DND-41 (cell line): ENCODE measurements at regions not wholly inside any gene's neighbourhood (a gene's known extent, or its start where the extent isn't known, plus 50 kb on each side); places are given as distances from the start of the nearest gene placed in this dataset.

ENCODE experiments used
- ATAC-seq: fragments of 200-7000 bp; cut with Tn5 transposase; 3 replicates; pipeline ENCODE4 v1.9.1; 2021; ENCODE audit warnings: low read depth; ENCODE audit not compliant: insufficient read depth
- DNase-seq: peaks from one replicate; pipeline ENCODE4 v3.0.0-alpha.2; 2020
- H2AFZ ChIP-seq: 2 replicates; pipeline ENCODE4 v1.6.0; 2012; ENCODE audit warnings: low read depth, low read length
- H3K27ac ChIP-seq: 2 replicates; pipeline ENCODE4 v1.5.1; 2012; ENCODE audit warnings: low read length, inconsistent platforms
- H3K27me3 ChIP-seq: fragments of 200-600 bp; sonication (generic); 2 replicates; pipeline ENCODE4 v1.6.0; 2012; ENCODE audit warnings: low read length, mild to moderate bottlenecking, inconsistent platforms; ENCODE audit not compliant: insufficient read depth, poor library complexity
- H3K36me3 ChIP-seq: 2 replicates; pipeline ENCODE4 v1.5.1; 2012; ENCODE audit warnings: low read length, inconsistent platforms; ENCODE audit not compliant: insufficient read depth
- H3K4me1 ChIP-seq: 2 replicates; pipeline ENCODE4 v1.5.1; 2012; ENCODE audit warnings: mild to moderate bottlenecking, low read length; ENCODE audit not compliant: insufficient read depth
- H3K4me2 ChIP-seq: 2 replicates; pipeline ENCODE4 v1.6.0; 2012; ENCODE audit warnings: mild to moderate bottlenecking, moderate library complexity, low read length, inconsistent platforms; ENCODE audit not compliant: insufficient read depth
- H3K4me3 ChIP-seq, 2 experiments: fragments of 200-600 bp in 1 of 2; shearing (Covaris generic) in 1 of 2; 2 replicates each; pipeline ENCODE4 v1.5.1; 2012 to 2016; ENCODE audit warnings: inconsistent platforms in 2 of 2, low read length in 2 of 2, mild to moderate bottlenecking in 2 of 2, low read depth in 1 of 2, moderate library complexity in 1 of 2
- H3K79me2 ChIP-seq: 2 replicates; pipeline ENCODE4 v1.6.0; 2012; ENCODE audit warnings: low read length, inconsistent platforms; ENCODE audit not compliant: insufficient read depth
- H3K9ac ChIP-seq: 2 replicates; pipeline ENCODE4 v1.6.0; 2012; ENCODE audit warnings: low read depth, mild to moderate bottlenecking, inconsistent platforms, low read length, moderate library complexity
- H3K9me3 ChIP-seq: 2 replicates; pipeline ENCODE4 v1.5.1; 2012; ENCODE audit warnings: low read length, moderate library complexity, mild to moderate bottlenecking, inconsistent platforms; ENCODE audit not compliant: insufficient read depth, severe bottlenecking
- H4K20me1 ChIP-seq: 2 replicates; pipeline ENCODE4 v1.6.0; 2012; ENCODE audit warnings: low read length; ENCODE audit not compliant: insufficient read depth
- CTCF ChIP-seq: IDR thresholded peaks from 2 replicates; pipeline ENCODE4 v1.5.1; 2012; ENCODE audit warnings: borderline replicate concordance, low read length, moderate library complexity, mild to moderate bottlenecking; ENCODE audit not compliant: poor library complexity, severe bottlenecking; ENCODE audit errors: extremely low read depth
- EZH2 ChIP-seq: IDR thresholded peaks from 3 replicates; pipeline ENCODE4 v1.6.1; 2012; ENCODE audit warnings: borderline replicate concordance, low read depth, mild to moderate bottlenecking, moderate library complexity, low read length, inconsistent platforms; ENCODE audit not compliant: severe bottlenecking

GRCh38 chr1:59186656-59187055 lies 110.2 kb upstream of the FGGY start:
- TF ChIP-seq CTCF, result no peak
- no peak for TF ChIP-seq EZH2
- no peak overlapping the region for H2AFZ ChIP-seq
- peaks cover 3% of the 10 kb centered on the region for H3K9me3 ChIP-seq
- H3K4me1 ChIP-seq, result no peaks in the 10 kb centered on the region
- DNase-seq (no peak), ATAC-seq (no peak)
- H3K27ac ChIP-seq, result no peak overlapping the region
- H3K36me3 ChIP-seq, result no peaks in the 10 kb centered on the region
- H3K27me3 ChIP-seq, result no peaks in the 10 kb centered on the region
- no peaks in the 10 kb centered on the region for H4K20me1 ChIP-seq
- no peak overlapping the region for H3K4me2 ChIP-seq
- no peak overlapping the region for H3K4me3 ChIP-seq
- no peak overlapping the region for H3K9ac ChIP-seq
- H3K79me2 ChIP-seq, result no peaks in the 10 kb centered on the region

- Histone ChIP-seq H3K4me3 (no peak overlapping the region), H3K4me1 (no peaks in the 10 kb centered on the region), H3K4me2 (no peak overlapping the region), H3K27me3 (no peaks in the 10 kb centered on the region), H3K27ac (no peak overlapping the region), H4K20me1 (no peaks in the 10 kb centered on the region), H3K79me2 (no peaks in the 10 kb centered on the region), H3K36me3 (no peaks in the 10 kb centered on the region), H2AFZ (no peak overlapping the region), H3K9me3 (peaks cover 3% of the 10 kb centered on the region), H3K9ac (no peak overlapping the region)
- DNase-seq (no peak), ATAC-seq (no peak)
- TF ChIP-seq CTCF (no peak), EZH2 (no peak)
Observed at GRCh38 chr1:59188413-59189213, 108.3 kb upstream of the FGGY start.

GRCh38 chr1:59193443-59194093 lies 103.3 kb upstream of the FGGY start:
- no peak overlapping the region for H3K27ac ChIP-seq
- H3K4me2 ChIP-seq, result no peak overlapping the region
- no peaks in the 10 kb centered on the region for H3K79me2 ChIP-seq
- H2AFZ ChIP-seq, result no peak overlapping the region
- no peaks in the 10 kb centered on the region for H4K20me1 ChIP-seq
- DNase-seq, result no peak
- H3K9ac ChIP-seq, result no peak overlapping the region
- H3K9me3 ChIP-seq, result peaks cover 3% of the 10 kb centered on the region
- no peak for TF ChIP-seq CTCF
- TF ChIP-seq EZH2, result no peak
- ATAC-seq, result no peak
- H3K4me3 ChIP-seq, result no peak overlapping the region
- no peaks in the 10 kb centered on the region for H3K36me3 ChIP-seq
- H3K27me3 ChIP-seq, result no peaks in the 10 kb centered on the region
- no peaks in the 10 kb centered on the region for H3K4me1 ChIP-seq
